Heart right ventricle (tissue), 16 donors: ENCODE measurements at regions not wholly inside any gene's neighbourhood (a gene's known extent, or its start where the extent isn't known, plus 50 kb on each side); places are given as distances from the start of the nearest gene placed in this dataset.

Source experiments
- ATAC-seq, 8 donors: fragments of 200-7000 bp; cut with Tn5 transposase; one replicate each; pipeline ENCODE4 v1.9.1; 2020; ENCODE audit warnings: mild to moderate bottlenecking in 8 of 8, moderate library complexity in 8 of 8, moderate number of reproducible peaks in 1 of 8
- DNase-seq, 2 donors: peaks; one replicate each; pipeline ENCODE4 v3.0.0-alpha.2; 2020
- H3K27ac ChIP-seq, 10 donors: fragments of 200-600 bp; sonication (generic) in 2 of 10; one replicate each; pipeline versions ENCODE4 v1.5.0 to v1.8.0; 2020 to 2022; ENCODE audit warnings: mild to moderate bottlenecking in 3 of 10
- H3K27me3 ChIP-seq, 7 donors: fragments of 200-600 bp; one replicate each; pipeline ENCODE4 v1.8.0; 2021 to 2022; ENCODE audit warnings: mild to moderate bottlenecking in 2 of 7
- H3K36me3 ChIP-seq, 9 donors: fragments of 200-600 bp; sonication (generic) in 1 of 9; one replicate each; pipeline versions ENCODE4 v1.5.0 to v1.8.0; 2020 to 2022; ENCODE audit warnings: mild to moderate bottlenecking in 2 of 9
- H3K4me1 ChIP-seq, 9 donors: fragments of 200-600 bp; sonication (generic) in 1 of 9; one replicate each; pipeline versions ENCODE4 v1.5.0 to v1.8.0; 2020 to 2022; ENCODE audit warnings: mild to moderate bottlenecking in 4 of 9
- H3K4me3 ChIP-seq, 10 donors: fragments of 200-600 bp; sonication (generic) in 2 of 10; one replicate each; pipeline versions ENCODE4 v1.5.0 to v1.8.0; 2020 to 2022; ENCODE audit warnings: mild to moderate bottlenecking in 7 of 10, moderate library complexity in 2 of 10
- H3K9me3 ChIP-seq, 11 donors: fragments of 200-600 bp in 10 of 11; sonication (generic) in 2 of 11; one replicate each; pipeline versions ENCODE4 v1.5.0 to v1.8.0; 2013 to 2022; ENCODE audit warnings: mild to moderate bottlenecking in 2 of 11, control low read depth in 1 of 11, moderate library complexity in 1 of 11
- WGBS, 2 donors: extraction: QIAGEN DNeasy Blood & Tissue Kit; methylation state at CpG; one replicate each; pipeline ENCODE4 v1.1.7; 2013; ENCODE audit warnings: inconsistent platforms in 1 of 2; 5-methylcytosine and 5-hydroxymethylcytosine counted together
- intact Hi-C, 10 donors: fragments of 100-400 bp; cut with DNase I; formaldehyde crosslinking; loops; one replicate each; pipeline versions ENCODE4 v1.11.1 to v1.14.2; 2022
- TF ChIP-seq, protein P1 (sequence below), 9 donors: fragments of 200-600 bp; sonication (generic) in 2 of 9; IDR thresholded peaks; one replicate each; pipeline versions ENCODE4 v1.5.0 to v1.8.0; 2021 to 2022; ENCODE audit warnings: antibody characterized with exemption in 9 of 9, mild to moderate bottlenecking in 5 of 9, moderate library complexity in 1 of 9
- donor health status: Arrhythmogenic right ventricular cardiomyopathy.
- donor health status: ischemic (EF 13 %, LVEDD 7.1; RV severe dilation, severe dysfunction).
- donor health status: healthy with polysubstance abuse.
- donor health status: DM: no; HTN: yes; CAD: no.
- donor health status: DM: no; HTN: no; CAD: no.
- donor health status: ischemic (EF 25% LVEDD 6.9; RV normal size, moderate dysfunction).
- donor health status: ischemic (EF 25% LVEDD 5.7; RV mildly dilated, moderate dysfunction).
- donor health status: healthy.
- donor health status: DM: yes; HTN: yes; CAD: no.
- donor health status: Ischemic cardiomyopathy.
- donor health status: ischemic (EF 35%, LVEDD 5.7; RV mildly dilated, moderate dysfunction).
- donor health status: nonischemic (EF 11% LVEDD 7.7; RV severe dilation, severe dysfunction).
- donor health status: DM: yes; HTN: yes; CAD: no.
- donor health status: PGD.
- donor health status: ischemic (EF 29% LVEDD 5.4; RV normal size, mild dysfunction).
- donor health status: nonischemic (EF 23%, LVEDD 6.1; RV moderate dilation, normal function).

DNA sequence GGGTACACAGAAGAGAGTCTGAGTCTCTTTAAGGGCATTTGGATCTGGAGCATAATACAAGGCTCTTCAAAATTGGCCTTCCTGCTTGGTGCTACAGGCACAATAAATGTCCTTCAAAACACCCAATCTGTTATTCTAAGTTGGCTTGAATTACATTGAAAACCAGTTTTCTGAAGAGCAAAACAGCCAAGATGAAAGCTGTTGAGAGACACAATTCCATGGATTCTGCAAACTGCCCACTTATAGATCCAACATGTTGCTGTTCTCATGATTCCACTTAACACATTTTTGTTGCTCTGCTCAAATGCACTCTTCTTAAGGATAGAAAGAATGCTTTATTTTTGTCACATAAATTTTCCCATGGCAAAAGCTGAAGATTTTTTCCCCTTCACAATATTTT, 525.9 kb upstream of the CDH8 start:
- Histone ChIP-seq H3K27me3 (no peaks in the 10 kb centered on the region), H3K4me3 (no peak overlapping the region), H3K4me1 (no peaks in the 10 kb centered on the region), H3K9me3 (peaks cover 0 to 21% (median 0%) of the 10 kb centered on the region in 11 donors), H3K36me3 (no peaks in the 10 kb centered on the region), H3K27ac (no peak overlapping the region)
- TF ChIP-seq, protein P1, sequence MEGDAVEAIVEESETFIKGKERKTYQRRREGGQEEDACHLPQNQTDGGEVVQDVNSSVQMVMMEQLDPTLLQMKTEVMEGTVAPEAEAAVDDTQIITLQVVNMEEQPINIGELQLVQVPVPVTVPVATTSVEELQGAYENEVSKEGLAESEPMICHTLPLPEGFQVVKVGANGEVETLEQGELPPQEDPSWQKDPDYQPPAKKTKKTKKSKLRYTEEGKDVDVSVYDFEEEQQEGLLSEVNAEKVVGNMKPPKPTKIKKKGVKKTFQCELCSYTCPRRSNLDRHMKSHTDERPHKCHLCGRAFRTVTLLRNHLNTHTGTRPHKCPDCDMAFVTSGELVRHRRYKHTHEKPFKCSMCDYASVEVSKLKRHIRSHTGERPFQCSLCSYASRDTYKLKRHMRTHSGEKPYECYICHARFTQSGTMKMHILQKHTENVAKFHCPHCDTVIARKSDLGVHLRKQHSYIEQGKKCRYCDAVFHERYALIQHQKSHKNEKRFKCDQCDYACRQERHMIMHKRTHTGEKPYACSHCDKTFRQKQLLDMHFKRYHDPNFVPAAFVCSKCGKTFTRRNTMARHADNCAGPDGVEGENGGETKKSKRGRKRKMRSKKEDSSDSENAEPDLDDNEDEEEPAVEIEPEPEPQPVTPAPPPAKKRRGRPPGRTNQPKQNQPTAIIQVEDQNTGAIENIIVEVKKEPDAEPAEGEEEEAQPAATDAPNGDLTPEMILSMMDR (IDR thresholded peaks at IDR 0.05): no peak
- ATAC-seq (no peak), DNase-seq (no peak)
- intact Hi-C loops: no loop called here

DNA sequence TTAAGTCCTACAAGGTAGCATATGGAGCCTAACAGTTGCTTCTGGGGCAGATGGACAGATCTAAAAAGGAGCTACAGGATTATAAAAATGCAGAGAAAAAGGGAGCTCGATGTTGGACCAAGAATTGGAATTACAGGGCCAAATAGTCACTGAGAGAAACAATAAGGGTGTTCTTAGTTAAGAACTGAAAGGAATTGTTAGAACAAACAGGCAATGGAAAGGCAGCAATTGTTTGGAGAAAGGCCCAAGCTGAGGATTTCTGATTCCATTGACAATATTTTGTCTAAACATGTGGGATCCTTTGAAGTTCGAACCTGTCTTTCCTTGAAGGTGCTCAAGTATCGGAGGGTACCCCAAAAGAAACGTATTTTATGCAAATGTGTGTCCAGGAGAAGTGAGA, 513.6 kb upstream of the CDH8 start:
- Histone ChIP-seq H3K4me1 (no peaks in the 10 kb centered on the region), H3K36me3 (no peaks in the 10 kb centered on the region), H3K9me3 (peaks cover 0 to 15% (median 0%) of the 10 kb centered on the region in 11 donors), H3K27ac (no peak overlapping the region), H3K27me3 (no peaks in the 10 kb centered on the region), H3K4me3 (no peak overlapping the region)
- DNase-seq: no peak
- TF ChIP-seq, protein P1 (IDR thresholded peaks at IDR 0.05): no peak
- intact Hi-C loops: no loop called here
- ATAC-seq: no peak
- WGBS, 2 donors: 77 to 86% methylated on average over 4 of the region's 4 CpGs

DNA sequence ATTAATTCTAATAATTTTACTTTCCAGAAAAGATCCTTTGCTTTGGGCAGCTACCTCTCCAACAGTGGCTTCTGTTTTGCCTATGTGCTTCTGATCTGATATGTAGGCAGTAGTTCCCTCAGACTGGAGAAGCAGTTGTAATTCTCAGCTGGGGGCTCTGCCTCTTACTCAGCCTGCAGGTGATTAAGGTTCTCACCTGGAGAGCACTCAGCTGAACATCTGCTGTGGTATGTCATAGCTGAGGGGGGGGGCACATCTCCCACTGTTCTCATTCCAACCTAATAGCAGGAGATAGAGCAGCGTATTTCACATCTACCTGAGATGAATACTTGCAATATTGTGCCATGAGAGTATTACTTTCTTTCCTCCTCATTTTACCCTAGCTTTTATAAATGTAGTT, 511.9 kb upstream of the CDH8 start:
- no peak overlapping the region for H3K4me3 ChIP-seq
- DNase-seq: no peak
- no peaks in the 10 kb centered on the region for H3K4me1 ChIP-seq
- H3K27me3 ChIP-seq: no peaks in the 10 kb centered on the region
- H3K36me3 ChIP-seq: no peaks in the 10 kb centered on the region
- no peak for ATAC-seq
- WGBS, 2 donors: 91 to 94% methylated on average over 1 of the region's 1 CpG
- H3K27ac ChIP-seq: no peak overlapping the region
- H3K9me3 ChIP-seq: peaks cover 0 to 15% (median 0%) of the 10 kb centered on the region in 11 donors
- TF ChIP-seq, protein P1 (IDR thresholded peaks at IDR 0.05): no peak
- intact Hi-C loops: no loop called here

DNA sequence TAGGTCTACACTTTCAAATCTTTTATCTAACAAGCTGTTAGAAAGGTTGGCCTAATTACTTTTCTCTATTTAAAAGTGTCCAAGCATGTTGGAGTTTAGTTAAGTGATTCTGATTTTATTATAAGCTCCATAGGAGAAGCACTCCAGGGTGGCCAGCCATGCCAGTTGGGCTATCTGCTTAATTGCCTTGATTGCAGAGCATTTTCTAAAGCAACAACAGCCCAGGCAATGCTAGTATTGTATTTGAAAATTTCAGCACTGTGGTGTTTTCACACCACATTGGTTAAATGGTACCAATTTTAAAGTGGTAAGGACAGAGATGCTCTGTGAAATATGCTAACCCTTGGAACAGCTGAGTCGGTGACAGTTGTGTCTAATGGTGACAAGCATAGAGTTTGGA, 510.5 kb upstream of the CDH8 start:
- DNase-seq (no peak), ATAC-seq (no peak)
- intact Hi-C loops: no loop called here
- Histone ChIP-seq H3K9me3 (peaks cover 0 to 4% (median 0%) of the 10 kb centered on the region in 11 donors), H3K27ac (no peak overlapping the region), H3K36me3 (no peaks in the 10 kb centered on the region), H3K4me1 (no peaks in the 10 kb centered on the region), H3K27me3 (no peaks in the 10 kb centered on the region), H3K4me3 (no peak overlapping the region)
- WGBS, 2 donors: 89 to 97% methylated on average over 1 of the region's 1 CpG
- TF ChIP-seq, protein P1 (IDR thresholded peaks at IDR 0.05): no peak

DNA sequence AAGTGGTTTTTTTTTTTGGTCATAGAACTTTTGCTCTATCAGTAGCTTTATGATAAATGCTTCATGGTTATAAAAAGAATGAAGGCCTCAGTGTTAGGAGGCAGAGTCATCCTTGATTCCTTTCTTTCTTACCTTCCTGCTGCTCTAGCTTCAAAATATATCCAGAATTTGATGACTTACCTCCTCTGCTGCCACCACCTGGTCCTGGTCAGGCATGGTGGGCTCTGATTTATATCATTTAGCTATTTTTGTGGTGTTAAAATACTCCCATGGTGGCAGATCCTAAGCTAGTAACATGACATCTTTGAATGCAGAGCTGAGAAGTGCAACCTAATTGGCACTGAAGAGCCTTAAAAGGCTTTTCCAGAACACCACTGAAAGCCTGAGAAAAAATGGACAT, 508.8 kb upstream of the CDH8 start:
- Histone ChIP-seq H3K27ac (no peak overlapping the region), H3K4me1 (no peaks in the 10 kb centered on the region), H3K27me3 (no peaks in the 10 kb centered on the region), H3K36me3 (no peaks in the 10 kb centered on the region), H3K9me3 (peaks cover 0 to 6% (median 0%) of the 10 kb centered on the region in 11 donors), H3K4me3 (no peak overlapping the region)
- TF ChIP-seq, protein P1 (IDR thresholded peaks at IDR 0.05): no peak
- no peak for DNase-seq
- no peak for ATAC-seq
- intact Hi-C loops: loop anchor here in 1 of 10 donors (2.0 kb wide), 1 partner anchor 52 kb away; no protein-coding TSS in a partner anchor
